IMR-90 (cell line): ENCODE measurements at regions not wholly inside any gene's neighbourhood (a gene's known extent, or its start where the extent isn't known, plus 50 kb on each side); places are given as distances from the start of the nearest gene placed in this dataset.

Experiments used
- ATAC-seq: fragments of 200-7000 bp; cut with Tn5 transposase; 2 replicates; pipeline ENCODE4 v1.9.1; 2020; ENCODE audit warnings: low read depth, mild to moderate bottlenecking, moderate library complexity
- BruUV-seq: library from RNA; stranded (reverse); fragments of 400-500 nt; replicated peaks from 2 replicates; lab custom pipeline; 2021; lab: Mats Ljungman, UMichigan
- CTCF ChIA-PET: fragments of 300-600 bp; formaldehyde crosslinking; extraction: SDS; loops from one replicate; lab custom pipeline; 2021; ENCODE audit warnings: antibody characterized with exemption; lab: Yijun Ruan, JAX
- POLR2A ChIA-PET: fragments of 300-600 bp; sonication (Branson Sonifier 250); formaldehyde crosslinking; loops from one replicate; lab custom pipeline; 2022; ENCODE audit warnings: antibody characterized with exemption; ENCODE audit not compliant: unreplicated experiment; lab: Charles Lee
- DNase-seq: peaks from one replicate; pipeline ENCODE4 v3.0.0; 2013
- H2AFZ ChIP-seq: replicated peaks from 2 replicates; pipeline ENCODE3; 2013; ENCODE audit warnings: low read length, mild to moderate bottlenecking; ENCODE audit not compliant: poor library complexity
- H2AK5ac ChIP-seq: 2 replicates; pipeline ENCODE4 v1.6.1; 2013; ENCODE audit warnings: low read depth, low read length, inconsistent platforms
- H2AK9ac ChIP-seq: replicated peaks from 2 replicates; pipeline ENCODE3; 2013; ENCODE audit warnings: mild to moderate bottlenecking, low read depth, low read length, moderate library complexity; ENCODE audit not compliant: poor library complexity
- H2BK120ac ChIP-seq: 2 replicates; pipeline ENCODE4 v1.6.1; 2013; ENCODE audit warnings: low read depth, low read length, inconsistent platforms
- H2BK15ac ChIP-seq: 3 replicates; pipeline ENCODE4 v1.6.1; 2013; ENCODE audit warnings: low read depth, low read length, inconsistent platforms
- H2BK20ac ChIP-seq: 2 replicates; pipeline ENCODE4 v1.6.1; 2013; ENCODE audit warnings: low read depth, mild to moderate bottlenecking, inconsistent platforms, low read length, moderate library complexity
- H2BK5ac ChIP-seq: 2 replicates; pipeline ENCODE4 v1.6.1; 2013; ENCODE audit warnings: mild to moderate bottlenecking, low read depth, low read length, inconsistent platforms; ENCODE audit not compliant: poor library complexity, severe bottlenecking
- H3K14ac ChIP-seq: replicated peaks from 2 replicates; pipeline ENCODE4 v1.6.1; 2013; ENCODE audit warnings: low read depth, low read length, inconsistent platforms
- H3K18ac ChIP-seq: 2 replicates; pipeline ENCODE4 v1.6.1; 2013; ENCODE audit warnings: low read depth, low read length, control low read depth
- H3K23ac ChIP-seq: 2 replicates; pipeline ENCODE4 v1.6.1; 2013; ENCODE audit warnings: low read depth, low read length, inconsistent platforms
- H3K27ac ChIP-seq: 2 replicates; pipeline ENCODE4 v1.5.1; 2013; ENCODE audit warnings: mild to moderate bottlenecking, control low read depth, low read length; ENCODE audit not compliant: insufficient read depth
- H3K27me3 ChIP-seq: 2 replicates; pipeline ENCODE4 v1.6.1; 2013; ENCODE audit warnings: low read length; ENCODE audit not compliant: control insufficient read depth, insufficient read depth
- H3K36me3 ChIP-seq: 2 replicates; pipeline ENCODE4 v1.6.1; 2013; ENCODE audit warnings: low read length, mixed read lengths; ENCODE audit not compliant: control insufficient read depth, insufficient read depth
- H3K4ac ChIP-seq: 2 replicates; pipeline ENCODE4 v1.6.1; 2013; ENCODE audit warnings: low read depth, low read length, inconsistent platforms
- H3K4me1 ChIP-seq: 2 replicates; pipeline ENCODE4 v1.6.1; 2013; ENCODE audit warnings: low read length, mixed read lengths; ENCODE audit not compliant: control insufficient read depth, insufficient read depth
- H3K4me2 ChIP-seq: 2 replicates; pipeline ENCODE4 v1.6.1; 2013; ENCODE audit warnings: low read depth, mild to moderate bottlenecking, control low read depth, low read length, moderate library complexity
- H3K4me3 ChIP-seq: 2 replicates; pipeline ENCODE4 v1.5.1; 2013; ENCODE audit warnings: low read depth, mild to moderate bottlenecking, control low read depth, low read length, moderate library complexity; ENCODE audit not compliant: insufficient read depth
- H3K56ac ChIP-seq: 2 replicates; pipeline ENCODE4 v1.6.1; 2013; ENCODE audit warnings: low read length, inconsistent platforms; ENCODE audit not compliant: insufficient read depth; ENCODE audit errors: extremely low read depth
- H3K79me1 ChIP-seq, 2 experiments: 2 replicates each; pipeline ENCODE4 v1.6.1; 2013; ENCODE audit warnings: low read length in 2 of 2, inconsistent platforms in 1 of 2, low read depth in 1 of 2
- H3K9ac ChIP-seq: 2 replicates; pipeline ENCODE4 v1.6.1; 2013; ENCODE audit warnings: low read depth, low read length, control low read depth
- H3K9me1 ChIP-seq: 2 replicates; pipeline ENCODE4 v1.6.1; 2013; ENCODE audit warnings: low read length, inconsistent platforms; ENCODE audit not compliant: insufficient read depth
- H3K9me3 ChIP-seq: 2 replicates; pipeline ENCODE4 v1.6.1; 2013; ENCODE audit warnings: low read length; ENCODE audit not compliant: control insufficient read depth, insufficient read depth
- H4K20me1 ChIP-seq: 2 replicates; pipeline ENCODE4 v1.6.1; 2013; ENCODE audit warnings: low read length, inconsistent platforms; ENCODE audit not compliant: insufficient read depth
- H4K5ac ChIP-seq: 2 replicates; pipeline ENCODE4 v1.6.1; 2013; ENCODE audit warnings: mild to moderate bottlenecking, low read depth, low read length, control low read depth
- H4K8ac ChIP-seq, 2 experiments: 2 replicates each; pipeline ENCODE4 v1.6.1; 2013; ENCODE audit warnings: low read depth in 2 of 2, low read length in 2 of 2, control low read depth in 1 of 2, inconsistent platforms in 1 of 2
- H4K91ac ChIP-seq: 2 replicates; pipeline ENCODE4 v1.6.1; 2013; ENCODE audit warnings: low read depth, low read length, inconsistent platforms; ENCODE audit not compliant: insufficient read depth
- BHLHE40 ChIP-seq: fragments of 150-350 bp; IDR thresholded peaks from 2 replicates; pipeline ENCODE4 v1.6.1; 2016; ENCODE audit warnings: mild to moderate bottlenecking, low read depth, low read length
- CEBPB ChIP-seq: IDR thresholded peaks from 2 replicates; pipeline ENCODE4 v1.6.1; 2012; ENCODE audit warnings: low read depth, low read length, improper control_type of control experiment
- ELK1 ChIP-seq: fragments of 150-350 bp; IDR thresholded peaks from 2 replicates; pipeline ENCODE4 v1.6.1; 2016; ENCODE audit warnings: low read depth, mild to moderate bottlenecking, low read length, moderate library complexity, borderline replicate concordance
- FOS ChIP-seq: fragments of 150-350 bp; IDR thresholded peaks from 2 replicates; pipeline ENCODE4 v1.6.1; 2016; ENCODE audit warnings: low read depth, low read length
- MAFK ChIP-seq: IDR thresholded peaks from 2 replicates; pipeline ENCODE4 v1.6.1; 2012; ENCODE audit warnings: low read depth, low read length, improper control_type of control experiment
- MXI1 ChIP-seq: IDR thresholded peaks from 2 replicates; pipeline ENCODE4 v1.6.1; 2012; ENCODE audit warnings: low read depth, mild to moderate bottlenecking, low read length, moderate library complexity, borderline replicate concordance
- RAD21 ChIP-seq: IDR thresholded peaks from 2 replicates; pipeline ENCODE4 v1.6.1; 2012; ENCODE audit warnings: low read length, improper control_type of control experiment
- WGBS, 2 experiments: methylation state at CpG; one replicate each; pipeline versions ENCODE4 v1.1.5 to v1.1.7; 2013; ENCODE audit warnings: missing lambda C conversion rate in 2 of 2; ENCODE audit not compliant: insufficient read length in 1 of 2; ENCODE audit errors: extremely low coverage in 2 of 2; 5-methylcytosine and 5-hydroxymethylcytosine counted together
- dilution Hi-C: fragments of 300-500 bp; cut with HindIII; formaldehyde crosslinking; loops from one replicate; pipeline ENCODE4 v1.14.3; 2018; ENCODE audit warnings: low sequenced_read_pairs; ENCODE audit not compliant: unreplicated experiment
- in situ Hi-C: fragments of 300-500 bp; cut with MboI; formaldehyde crosslinking; loops from 3 replicates; pipeline ENCODE4 v1.14.3; 2019; ENCODE audit warnings: low sequenced_read_pairs, inconsistent platforms, mixed read lengths
- intact Hi-C: fragments of 100-400 bp; cut with micrococcal nuclease; formaldehyde crosslinking; loops from 2 replicates; pipeline ENCODE4 v1.10.0; 2022

- peak overlapping the region; percentile 79; the same call in 2 of the 3 replicates for H2BK15ac ChIP-seq
- BruUV-seq: no TSS peak
- peak overlapping the region; percentile 66 for H3K27ac ChIP-seq
- peak overlapping the region; percentile 75 for H3K56ac ChIP-seq
- H2AFZ ChIP-seq: peak overlapping the region; percentile 89
- no peak overlapping the region for H2AK9ac ChIP-seq
- intact Hi-C loops (loop anchor here (5.0 to 10.0 kb wide), 3 partner anchors 126 to 481 kb away; no protein-coding TSS in a partner anchor), in situ Hi-C loops (no loop called here), dilution Hi-C loops (no loop called here)
- peak overlapping the region; percentile 80 for H3K14ac ChIP-seq
- H3K27me3 ChIP-seq: no peaks in the 10 kb centered on the region
- peak overlapping the region; percentile 93 for H3K4ac ChIP-seq
- no peak overlapping the region for H3K4me3 ChIP-seq
- peak overlapping the region; percentile 82 for H4K91ac ChIP-seq
- no peaks in the 10 kb centered on the region for H4K20me1 ChIP-seq
- DNase-seq (peak; percentile 93), ATAC-seq (peak; percentile 91)
- peaks cover 25% of the 10 kb centered on the region for H3K4me1 ChIP-seq
- H3K79me1 ChIP-seq: no peaks in the 10 kb centered on the region
- peak overlapping the region; percentile 70 for H3K4me2 ChIP-seq
- TF ChIP-seq RAD21 (0 out of 2 replicates have a peak, but pooled peaks have one; percentile 16), MAFK (no peak), FOS (peak; percentile 79), BHLHE40 (peak; percentile 33; the same call in 1 of the 2 replicates), CEBPB (peak; percentile 51), ELK1 (no peak), MXI1 (peak; percentile 98)
- peaks cover 20% of the 10 kb centered on the region for H3K9me1 ChIP-seq
- ChIA-PET CTCF (interaction anchor here (0.6 kb wide), 1 partner anchor 29 kb away, joined by 3 read pairs; no protein-coding TSS in a partner anchor), POLR2A (interaction anchor here (0.7 kb wide), 1 partner anchor 19 kb away, joined by 10 read pairs; no protein-coding TSS in a partner anchor)
- no peaks in the 10 kb centered on the region for H3K36me3 ChIP-seq
- peak overlapping the region; percentile 66 for H2BK5ac ChIP-seq
- H3K18ac ChIP-seq: peak overlapping the region; percentile 82
- peak overlapping the region; percentile 70 to 95 for H4K8ac ChIP-seq
- WGBS, 2 experiments: 2% methylated on average over 17 of the region's 28 CpGs; no CpG with 5 or more reads in 1 of the 2 experiments
- peak overlapping the region; percentile 81 for H4K5ac ChIP-seq
- H3K9ac ChIP-seq: peak overlapping the region; percentile 9
- peak overlapping the region; percentile 89 for H2BK20ac ChIP-seq
- H2AK5ac ChIP-seq: peak overlapping the region; percentile 83
- H3K9me3 ChIP-seq: no peaks in the 10 kb centered on the region
- peak overlapping the region; percentile 98 for H2BK120ac ChIP-seq
- peak overlapping the region; percentile 70 for H3K23ac ChIP-seq
Measured at GRCh38 chr2:235263205-235264120, 230.4 kb upstream of the AGAP1 start.
